ENCODE measurements at regions not wholly inside any gene's neighbourhood (a gene's known extent, or its start where the extent isn't known, plus 50 kb on each side); places are given as distances from the start of the nearest gene placed in this dataset.

DNA sequence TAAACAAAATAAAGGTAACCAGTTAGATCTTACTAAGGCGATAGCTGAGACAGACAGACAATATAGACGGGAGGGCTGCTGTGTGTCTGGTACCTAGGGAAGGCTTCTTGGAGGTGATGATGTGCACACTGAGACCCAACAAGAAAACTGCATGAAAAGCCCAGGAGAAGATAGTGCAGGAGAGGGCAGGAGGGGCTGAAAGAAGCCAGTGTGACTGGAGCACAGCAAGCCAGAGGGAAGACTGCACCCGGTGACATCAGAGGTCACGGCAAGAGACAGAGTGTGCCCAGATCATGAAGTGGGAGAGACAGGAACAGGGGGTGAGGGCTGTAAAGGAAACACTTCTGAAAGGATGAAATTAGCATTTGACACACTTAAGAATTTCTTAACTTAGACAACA lies 266.3 kb downstream of the BRD1 start:
- TF ChIP-seq, protein P1, sequence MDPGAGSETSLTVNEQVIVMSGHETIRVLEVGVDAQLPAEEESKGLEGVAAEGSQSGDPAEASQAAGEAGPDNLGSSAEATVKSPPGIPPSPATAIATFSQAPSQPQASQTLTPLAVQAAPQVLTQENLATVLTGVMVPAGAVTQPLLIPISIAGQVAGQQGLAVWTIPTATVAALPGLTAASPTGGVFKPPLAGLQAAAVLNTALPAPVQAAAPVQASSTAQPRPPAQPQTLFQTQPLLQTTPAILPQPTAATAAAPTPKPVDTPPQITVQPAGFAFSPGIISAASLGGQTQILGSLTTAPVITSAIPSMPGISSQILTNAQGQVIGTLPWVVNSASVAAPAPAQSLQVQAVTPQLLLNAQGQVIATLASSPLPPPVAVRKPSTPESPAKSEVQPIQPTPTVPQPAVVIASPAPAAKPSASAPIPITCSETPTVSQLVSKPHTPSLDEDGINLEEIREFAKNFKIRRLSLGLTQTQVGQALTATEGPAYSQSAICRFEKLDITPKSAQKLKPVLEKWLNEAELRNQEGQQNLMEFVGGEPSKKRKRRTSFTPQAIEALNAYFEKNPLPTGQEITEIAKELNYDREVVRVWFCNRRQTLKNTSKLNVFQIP (CRISPR knock-in tag; IDR thresholded peaks at IDR 0.05; ENCODE audit: borderline replicate concordance, low read depth), result no peak
- ATAC-seq, result no peak

DNA sequence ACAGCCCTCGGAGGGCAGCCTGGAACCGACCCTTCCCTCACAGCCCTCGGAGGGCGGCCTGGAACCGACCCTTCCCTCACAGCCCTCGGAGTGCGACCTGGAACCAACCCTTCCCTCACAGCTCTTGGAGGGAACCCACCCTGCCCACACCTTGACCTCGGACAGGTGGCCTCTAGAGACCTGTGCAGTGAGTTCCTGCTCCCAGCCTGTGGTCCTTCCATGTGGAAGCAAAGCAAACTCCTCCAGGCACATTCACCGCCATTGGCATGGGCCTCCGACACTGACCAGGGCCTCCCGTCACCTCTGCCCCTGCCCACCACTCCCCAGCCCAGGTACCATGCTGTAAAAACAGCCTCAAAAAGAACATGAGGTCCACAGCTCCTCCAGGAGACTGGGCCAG lies 272.1 kb downstream of the BRD1 start:
- ATAC-seq, result no peak

DNA sequence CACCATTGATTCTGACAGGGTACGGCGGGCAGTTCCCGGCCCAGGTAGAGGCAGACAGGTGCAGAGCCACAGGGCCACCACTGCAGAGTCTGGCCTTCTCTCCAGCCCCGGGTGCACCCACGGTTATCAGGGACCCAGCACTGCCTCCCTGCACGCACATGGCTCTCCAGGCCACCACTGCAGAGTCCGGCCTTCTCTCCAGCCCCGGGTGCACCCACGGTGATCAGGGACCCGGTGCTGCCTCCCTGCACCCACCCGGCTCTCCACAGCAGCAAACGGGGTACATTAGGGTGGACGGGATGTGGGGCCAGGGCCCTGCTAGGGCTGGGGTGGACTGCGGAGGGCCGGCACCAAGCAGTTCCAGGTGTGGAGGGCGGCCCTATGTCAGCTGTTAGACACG lies 272.9 kb downstream of the BRD1 start:
- no peak for ATAC-seq
- no peak for TF ChIP-seq SNAI2 (CRISPR knock-in tag; IDR thresholded peaks at IDR 0.05)
- TF ChIP-seq ZFP3 (CRISPR knock-in tag; IDR thresholded peaks at IDR 0.05), result no peak
- TF ChIP-seq BACH2 (CRISPR knock-in tag; IDR thresholded peaks at IDR 0.05; ENCODE audit: borderline replicate concordance), result no peak
- TF ChIP-seq, protein P2, sequence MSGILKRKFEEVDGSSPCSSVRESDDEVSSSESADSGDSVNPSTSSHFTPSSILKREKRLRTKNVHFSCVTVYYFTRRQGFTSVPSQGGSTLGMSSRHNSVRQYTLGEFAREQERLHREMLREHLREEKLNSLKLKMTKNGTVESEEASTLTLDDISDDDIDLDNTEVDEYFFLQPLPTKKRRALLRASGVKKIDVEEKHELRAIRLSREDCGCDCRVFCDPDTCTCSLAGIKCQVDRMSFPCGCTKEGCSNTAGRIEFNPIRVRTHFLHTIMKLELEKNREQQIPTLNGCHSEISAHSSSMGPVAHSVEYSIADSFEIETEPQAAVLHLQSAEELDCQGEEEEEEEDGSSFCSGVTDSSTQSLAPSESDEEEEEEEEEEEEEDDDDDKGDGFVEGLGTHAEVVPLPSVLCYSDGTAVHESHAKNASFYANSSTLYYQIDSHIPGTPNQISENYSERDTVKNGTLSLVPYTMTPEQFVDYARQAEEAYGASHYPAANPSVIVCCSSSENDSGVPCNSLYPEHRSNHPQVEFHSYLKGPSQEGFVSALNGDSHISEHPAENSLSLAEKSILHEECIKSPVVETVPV (CRISPR knock-in tag; IDR thresholded peaks at IDR 0.05), result no peak
- TF ChIP-seq ISL1 (CRISPR knock-in tag; IDR thresholded peaks at IDR 0.05), result no peak
- no peak for TF ChIP-seq GLIS3 (CRISPR knock-in tag; IDR thresholded peaks at IDR 0.05)
- no peak for TF ChIP-seq TOX (CRISPR knock-in tag; IDR thresholded peaks at IDR 0.05; ENCODE audit: borderline replicate concordance)
- TF ChIP-seq ESRRG (CRISPR knock-in tag; IDR thresholded peaks at IDR 0.05), result no peak
- TF ChIP-seq, protein P3, sequence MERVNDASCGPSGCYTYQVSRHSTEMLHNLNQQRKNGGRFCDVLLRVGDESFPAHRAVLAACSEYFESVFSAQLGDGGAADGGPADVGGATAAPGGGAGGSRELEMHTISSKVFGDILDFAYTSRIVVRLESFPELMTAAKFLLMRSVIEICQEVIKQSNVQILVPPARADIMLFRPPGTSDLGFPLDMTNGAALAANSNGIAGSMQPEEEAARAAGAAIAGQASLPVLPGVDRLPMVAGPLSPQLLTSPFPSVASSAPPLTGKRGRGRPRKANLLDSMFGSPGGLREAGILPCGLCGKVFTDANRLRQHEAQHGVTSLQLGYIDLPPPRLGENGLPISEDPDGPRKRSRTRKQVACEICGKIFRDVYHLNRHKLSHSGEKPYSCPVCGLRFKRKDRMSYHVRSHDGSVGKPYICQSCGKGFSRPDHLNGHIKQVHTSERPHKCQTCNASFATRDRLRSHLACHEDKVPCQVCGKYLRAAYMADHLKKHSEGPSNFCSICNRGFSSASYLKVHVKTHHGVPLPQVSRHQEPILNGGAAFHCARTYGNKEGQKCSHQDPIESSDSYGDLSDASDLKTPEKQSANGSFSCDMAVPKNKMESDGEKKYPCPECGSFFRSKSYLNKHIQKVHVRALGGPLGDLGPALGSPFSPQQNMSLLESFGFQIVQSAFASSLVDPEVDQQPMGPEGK (CRISPR knock-in tag; IDR thresholded peaks at IDR 0.05; ENCODE audit: borderline replicate concordance), result no peak
- TF ChIP-seq CSDC2 (CRISPR knock-in tag; IDR thresholded peaks at IDR 0.05), result no peak
- TF ChIP-seq, protein P1 (CRISPR knock-in tag; IDR thresholded peaks at IDR 0.05; ENCODE audit: borderline replicate concordance, low read depth), result no peak
- no peak for TF ChIP-seq ZNF565 (CRISPR knock-in tag; conservative IDR thresholded peaks at IDR 0.05; ENCODE audit: low read depth)
- no peak for TF ChIP-seq OSR1 (CRISPR knock-in tag; IDR thresholded peaks at IDR 0.05)
- TF ChIP-seq ZC3H10 (CRISPR knock-in tag; IDR thresholded peaks at IDR 0.05), result no peak
- TF ChIP-seq PPARA (CRISPR knock-in tag; IDR thresholded peaks at IDR 0.05; ENCODE audit: borderline replicate concordance), result no peak
- no peak for TF ChIP-seq ZNF8 (CRISPR knock-in tag; IDR thresholded peaks at IDR 0.05)
- TF ChIP-seq ZFP30 (CRISPR knock-in tag; IDR thresholded peaks at IDR 0.05), result no peak

More for the DNA sequence above, 272.1 kb downstream of the BRD1 start:
- no peak for TF ChIP-seq ZC3H10 (CRISPR knock-in tag; IDR thresholded peaks at IDR 0.05)
- TF ChIP-seq TOX (CRISPR knock-in tag; IDR thresholded peaks at IDR 0.05; ENCODE audit: borderline replicate concordance), result no peak
- TF ChIP-seq ZFP3 (CRISPR knock-in tag; IDR thresholded peaks at IDR 0.05), result no peak
- TF ChIP-seq BACH2 (CRISPR knock-in tag; IDR thresholded peaks at IDR 0.05; ENCODE audit: borderline replicate concordance), result no peak
- TF ChIP-seq ZNF565 (CRISPR knock-in tag; conservative IDR thresholded peaks at IDR 0.05; ENCODE audit: low read depth), result no peak

DNA sequence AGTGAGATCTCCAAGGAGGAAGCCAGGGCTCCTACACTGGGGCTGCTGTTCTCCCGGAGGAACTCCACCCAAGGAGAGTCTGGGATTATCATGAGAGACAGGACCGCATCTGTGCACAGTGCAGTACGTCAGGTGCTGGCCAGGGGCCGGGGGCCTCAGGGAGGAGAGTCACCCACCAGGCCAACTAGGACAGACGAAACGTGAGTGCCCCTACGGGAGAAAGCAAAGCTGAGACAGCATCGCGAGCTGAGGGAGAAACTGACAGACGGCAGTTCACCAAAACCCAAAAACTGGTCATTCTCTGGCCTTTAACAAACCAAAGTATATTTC lies 273.4 kb downstream of the BRD1 start:
- TF ChIP-seq ZFP30 (CRISPR knock-in tag; IDR thresholded peaks at IDR 0.05), result no peak
- no peak for TF ChIP-seq ZFP3 (CRISPR knock-in tag; IDR thresholded peaks at IDR 0.05)
- TF ChIP-seq, protein P4, sequence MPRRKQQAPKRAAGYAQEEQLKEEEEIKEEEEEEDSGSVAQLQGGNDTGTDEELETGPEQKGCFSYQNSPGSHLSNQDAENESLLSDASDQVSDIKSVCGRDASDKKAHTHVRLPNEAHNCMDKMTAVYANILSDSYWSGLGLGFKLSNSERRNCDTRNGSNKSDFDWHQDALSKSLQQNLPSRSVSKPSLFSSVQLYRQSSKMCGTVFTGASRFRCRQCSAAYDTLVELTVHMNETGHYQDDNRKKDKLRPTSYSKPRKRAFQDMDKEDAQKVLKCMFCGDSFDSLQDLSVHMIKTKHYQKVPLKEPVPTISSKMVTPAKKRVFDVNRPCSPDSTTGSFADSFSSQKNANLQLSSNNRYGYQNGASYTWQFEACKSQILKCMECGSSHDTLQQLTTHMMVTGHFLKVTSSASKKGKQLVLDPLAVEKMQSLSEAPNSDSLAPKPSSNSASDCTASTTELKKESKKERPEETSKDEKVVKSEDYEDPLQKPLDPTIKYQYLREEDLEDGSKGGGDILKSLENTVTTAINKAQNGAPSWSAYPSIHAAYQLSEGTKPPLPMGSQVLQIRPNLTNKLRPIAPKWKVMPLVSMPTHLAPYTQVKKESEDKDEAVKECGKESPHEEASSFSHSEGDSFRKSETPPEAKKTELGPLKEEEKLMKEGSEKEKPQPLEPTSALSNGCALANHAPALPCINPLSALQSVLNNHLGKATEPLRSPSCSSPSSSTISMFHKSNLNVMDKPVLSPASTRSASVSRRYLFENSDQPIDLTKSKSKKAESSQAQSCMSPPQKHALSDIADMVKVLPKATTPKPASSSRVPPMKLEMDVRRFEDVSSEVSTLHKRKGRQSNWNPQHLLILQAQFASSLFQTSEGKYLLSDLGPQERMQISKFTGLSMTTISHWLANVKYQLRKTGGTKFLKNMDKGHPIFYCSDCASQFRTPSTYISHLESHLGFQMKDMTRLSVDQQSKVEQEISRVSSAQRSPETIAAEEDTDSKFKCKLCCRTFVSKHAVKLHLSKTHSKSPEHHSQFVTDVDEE (CRISPR knock-in tag; IDR thresholded peaks at IDR 0.05), result no peak
- no peak for TF ChIP-seq ZNF70 (CRISPR knock-in tag; IDR thresholded peaks at IDR 0.05)
- no peak for TF ChIP-seq CSDC2 (CRISPR knock-in tag; IDR thresholded peaks at IDR 0.05)
- ATAC-seq, result no peak

Data from SK-N-SH treated with all-trans-retinoic acid at 6 μM for 48 hours (cell line).